Muscle layer of duodenum (tissue), 2 donors: ENCODE measurements at regions not wholly inside any gene's neighbourhood (a gene's known extent, or its start where the extent isn't known, plus 50 kb on each side); places are given as distances from the start of the nearest gene placed in this dataset.
"Not testable (repeated sequence)": the region's sequence is repeated elsewhere in the genome, so short reads cannot be mapped to it uniquely, and the experiment has no call there.

ENCODE experiments used
- H3K27ac ChIP-seq: one replicate; pipeline ENCODE4 v1.7.0; 2013; ENCODE audit warnings: mild to moderate bottlenecking, low read length
- H3K27me3 ChIP-seq: one replicate; pipeline ENCODE4 v1.7.0; 2013; ENCODE audit warnings: low read depth, mild to moderate bottlenecking, control low read depth, low read length
- H3K36me3 ChIP-seq, 2 donors: one replicate each; pipeline ENCODE4 v1.7.0; 2013; ENCODE audit warnings: low read length in 2 of 2, control low read depth in 1 of 2, mild to moderate bottlenecking in 1 of 2; ENCODE audit not compliant: insufficient read depth in 2 of 2, control insufficient read depth in 1 of 2
- H3K4me1 ChIP-seq, 2 donors: one replicate each; pipeline ENCODE4 v1.7.0; 2013; ENCODE audit warnings: low read length in 2 of 2, mild to moderate bottlenecking in 2 of 2, control low read depth in 1 of 2, moderate library complexity in 1 of 2; ENCODE audit not compliant: insufficient read depth in 2 of 2, control insufficient read depth in 1 of 2
- H3K4me3 ChIP-seq, 2 donors: one replicate each; pipeline ENCODE4 v1.7.0; 2013; ENCODE audit warnings: low read length in 2 of 2, low read depth in 1 of 2, mild to moderate bottlenecking in 1 of 2
- H3K9me3 ChIP-seq, 2 donors: one replicate each; pipeline ENCODE4 v1.7.0; 2013; ENCODE audit warnings: low read length in 2 of 2, control low read depth in 1 of 2, mild to moderate bottlenecking in 1 of 2; ENCODE audit not compliant: control insufficient read depth in 1 of 2
- donor health status: healthy.

GRCh38 chr2:117378653-117379052 lies 435.8 kb upstream of the DDX18 start:
- H3K27ac ChIP-seq = no peak overlapping the region
- H3K4me3 ChIP-seq = no peak overlapping the region
- no peaks in the 10 kb centered on the region for H3K4me1 ChIP-seq
- no peaks in the 10 kb centered on the region for H3K27me3 ChIP-seq
- no peaks in the 10 kb centered on the region for H3K9me3 ChIP-seq
- no peaks in the 10 kb centered on the region for H3K36me3 ChIP-seq

DNA sequence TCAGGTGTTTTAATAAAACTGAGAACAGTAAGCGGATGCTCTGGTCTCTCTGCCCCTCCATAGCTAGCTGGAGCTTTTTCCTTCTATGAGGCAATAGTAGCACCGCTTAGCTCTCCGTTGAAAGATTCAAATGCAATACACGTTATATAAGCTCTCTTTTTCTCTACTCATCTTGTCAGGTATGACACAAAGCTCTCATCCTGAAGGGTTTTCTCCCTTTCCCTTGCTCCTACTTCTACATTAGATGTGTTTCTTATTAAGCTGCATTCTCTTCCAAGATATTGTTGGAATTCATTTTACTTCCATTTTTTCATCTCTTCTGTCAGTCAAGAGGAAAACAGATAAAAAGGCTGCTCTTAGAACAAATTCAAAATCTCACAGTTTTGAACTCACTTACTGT lies 434.6 kb upstream of the DDX18 start:
- H3K9me3 ChIP-seq = no peaks in the 10 kb centered on the region
- no peaks in the 10 kb centered on the region for H3K27me3 ChIP-seq
- no peaks in the 10 kb centered on the region for H3K4me1 ChIP-seq
- H3K27ac ChIP-seq = no peak overlapping the region
- H3K36me3 ChIP-seq = no peaks in the 10 kb centered on the region
- H3K4me3 ChIP-seq = no peak overlapping the region

DNA sequence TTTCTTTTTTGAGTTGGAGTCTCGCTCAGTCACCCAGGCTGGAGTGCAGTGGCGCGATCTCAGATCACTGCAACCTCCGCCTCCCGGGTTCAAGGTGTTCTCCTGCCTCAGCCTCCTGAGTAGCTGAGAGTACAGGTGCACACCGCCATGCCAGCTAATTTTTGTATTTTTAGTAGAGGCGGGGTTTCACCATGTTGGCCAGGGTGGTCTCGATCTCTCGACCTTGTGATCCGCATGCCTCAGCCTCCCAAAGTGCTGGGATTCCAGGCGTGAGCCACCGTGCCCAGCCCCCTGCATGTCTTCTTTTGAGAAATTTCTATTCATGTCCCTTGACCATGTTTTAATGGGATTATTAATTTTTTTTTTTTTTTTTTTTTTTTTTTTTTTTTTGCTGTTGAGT lies 430.5 kb upstream of the DDX18 start:
- not testable (repeated sequence) for H3K4me1 ChIP-seq, H3K36me3 ChIP-seq, H3K9me3 ChIP-seq, H3K27me3 ChIP-seq, H3K4me3 ChIP-seq, H3K27ac ChIP-seq

GRCh38 chr2:117396161-117396560 lies 418.3 kb upstream of the DDX18 start:
- Histone ChIP-seq H3K27me3 (no peaks in the 10 kb centered on the region), H3K9me3 (no peaks in the 10 kb centered on the region), H3K36me3 (no peaks in the 10 kb centered on the region), H3K27ac (no peak overlapping the region), H3K4me3 (no peak overlapping the region), H3K4me1 (no peaks in the 10 kb centered on the region)

DNA sequence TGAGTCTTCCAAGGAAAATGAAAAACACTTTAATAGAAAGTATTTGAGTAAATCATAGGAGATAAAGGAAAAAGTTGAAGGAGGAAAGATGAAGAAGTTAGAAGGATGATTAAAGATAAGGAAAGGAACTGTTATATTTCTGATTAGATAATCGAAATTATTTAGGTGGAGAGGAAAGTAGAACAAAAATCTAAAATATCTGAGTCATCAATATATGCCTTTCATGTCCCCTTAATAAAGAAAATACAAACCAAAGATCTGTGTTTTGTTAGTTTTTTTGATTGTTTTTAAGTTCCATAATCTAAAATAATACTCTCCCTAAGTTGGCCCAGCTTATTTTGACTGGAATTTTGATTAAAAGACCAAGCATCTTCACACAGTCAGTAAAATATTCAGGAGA lies 412.9 kb upstream of the DDX18 start:
- no peaks in the 10 kb centered on the region for H3K36me3 ChIP-seq
- no peaks in the 10 kb centered on the region for H3K27me3 ChIP-seq
- no peak overlapping the region for H3K27ac ChIP-seq
- H3K4me1 ChIP-seq = no peaks in the 10 kb centered on the region
- H3K9me3 ChIP-seq = no peaks in the 10 kb centered on the region
- no peak overlapping the region for H3K4me3 ChIP-seq

DNA sequence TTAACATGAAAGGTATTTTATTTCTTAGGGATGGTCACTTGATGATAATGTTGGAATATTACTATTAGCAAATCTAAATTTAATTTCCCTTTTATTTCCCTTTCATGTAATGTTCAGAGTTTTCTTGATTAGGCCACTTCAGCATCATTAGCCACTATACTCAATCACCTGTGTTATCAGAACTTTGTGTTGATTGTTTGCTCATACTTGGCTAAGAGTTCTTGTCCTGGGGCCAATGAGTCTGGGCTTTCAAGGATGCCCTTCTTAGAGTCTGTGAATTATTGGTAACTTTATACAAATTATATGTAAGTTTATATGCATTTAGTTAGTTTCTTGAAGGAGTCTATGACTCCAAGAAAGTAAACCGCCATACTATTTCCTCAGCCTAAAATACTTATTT lies 408.0 kb upstream of the DDX18 start:
- no peaks in the 10 kb centered on the region for H3K27me3 ChIP-seq
- no peaks in the 10 kb centered on the region for H3K4me1 ChIP-seq
- no peaks in the 10 kb centered on the region for H3K9me3 ChIP-seq
- H3K4me3 ChIP-seq = no peak overlapping the region
- H3K36me3 ChIP-seq = no peaks in the 10 kb centered on the region
- H3K27ac ChIP-seq = no peak overlapping the region

- no peaks in the 10 kb centered on the region for H3K36me3 ChIP-seq
- no peaks in the 10 kb centered on the region for H3K27me3 ChIP-seq
- no peak overlapping the region for H3K4me3 ChIP-seq
- H3K4me1 ChIP-seq = no peaks in the 10 kb centered on the region
- no peaks in the 10 kb centered on the region for H3K9me3 ChIP-seq
- H3K27ac ChIP-seq = no peak overlapping the region
Measured at GRCh38 chr2:117407746-117408145, 406.7 kb upstream of the DDX18 start.

GRCh38 chr2:117409443-117409842 lies 405.0 kb upstream of the DDX18 start:
- Histone ChIP-seq H3K27ac (no peak overlapping the region), H3K4me3 (no peak overlapping the region), H3K4me1 (no peaks in the 10 kb centered on the region), H3K27me3 (no peaks in the 10 kb centered on the region), H3K36me3 (no peaks in the 10 kb centered on the region), H3K9me3 (no peaks in the 10 kb centered on the region)

DNA sequence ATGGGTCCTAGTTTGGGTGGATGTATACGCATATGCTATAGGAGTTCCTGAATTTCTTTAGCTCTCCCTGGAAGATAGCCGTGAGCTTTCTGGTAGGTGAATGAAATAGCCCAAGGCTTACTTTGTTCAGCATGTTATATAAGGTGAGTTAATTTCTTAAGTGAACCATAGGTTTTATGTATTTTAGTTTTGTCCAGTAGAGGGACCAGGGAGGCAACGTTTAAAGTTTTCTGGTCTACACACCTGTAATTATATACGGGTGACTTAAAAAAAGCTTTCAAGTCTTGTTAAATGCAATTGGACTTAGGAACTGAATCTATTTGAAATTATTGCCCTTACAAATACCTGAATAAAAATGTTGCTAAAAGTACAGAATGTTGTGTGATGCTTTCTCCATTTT lies 402.5 kb upstream of the DDX18 start:
- Histone ChIP-seq H3K27ac (no peak overlapping the region), H3K9me3 (peaks cover 0 to 2% of the 10 kb centered on the region in 2 donors), H3K4me1 (no peaks in the 10 kb centered on the region), H3K4me3 (no peak overlapping the region), H3K36me3 (no peaks in the 10 kb centered on the region), H3K27me3 (no peaks in the 10 kb centered on the region)

- Histone ChIP-seq H3K36me3 (no peaks in the 10 kb centered on the region), H3K9me3 (peaks cover 0 to 3% of the 10 kb centered on the region in 2 donors), H3K27me3 (no peaks in the 10 kb centered on the region), H3K27ac (no peak overlapping the region), H3K4me3 (no peak overlapping the region), H3K4me1 (no peaks in the 10 kb centered on the region)
Measured at GRCh38 chr2:117432746-117433145, 381.7 kb upstream of the DDX18 start.

- no peaks in the 10 kb centered on the region for H3K36me3 ChIP-seq
- no peak overlapping the region for H3K4me3 ChIP-seq
- peaks cover 0 to 3% of the 10 kb centered on the region in 2 donors for H3K9me3 ChIP-seq
- H3K27ac ChIP-seq = no peak overlapping the region
- H3K27me3 ChIP-seq = no peaks in the 10 kb centered on the region
- H3K4me1 ChIP-seq = no peaks in the 10 kb centered on the region
Measured at GRCh38 chr2:117436697-117437096, 377.8 kb upstream of the DDX18 start.

DNA sequence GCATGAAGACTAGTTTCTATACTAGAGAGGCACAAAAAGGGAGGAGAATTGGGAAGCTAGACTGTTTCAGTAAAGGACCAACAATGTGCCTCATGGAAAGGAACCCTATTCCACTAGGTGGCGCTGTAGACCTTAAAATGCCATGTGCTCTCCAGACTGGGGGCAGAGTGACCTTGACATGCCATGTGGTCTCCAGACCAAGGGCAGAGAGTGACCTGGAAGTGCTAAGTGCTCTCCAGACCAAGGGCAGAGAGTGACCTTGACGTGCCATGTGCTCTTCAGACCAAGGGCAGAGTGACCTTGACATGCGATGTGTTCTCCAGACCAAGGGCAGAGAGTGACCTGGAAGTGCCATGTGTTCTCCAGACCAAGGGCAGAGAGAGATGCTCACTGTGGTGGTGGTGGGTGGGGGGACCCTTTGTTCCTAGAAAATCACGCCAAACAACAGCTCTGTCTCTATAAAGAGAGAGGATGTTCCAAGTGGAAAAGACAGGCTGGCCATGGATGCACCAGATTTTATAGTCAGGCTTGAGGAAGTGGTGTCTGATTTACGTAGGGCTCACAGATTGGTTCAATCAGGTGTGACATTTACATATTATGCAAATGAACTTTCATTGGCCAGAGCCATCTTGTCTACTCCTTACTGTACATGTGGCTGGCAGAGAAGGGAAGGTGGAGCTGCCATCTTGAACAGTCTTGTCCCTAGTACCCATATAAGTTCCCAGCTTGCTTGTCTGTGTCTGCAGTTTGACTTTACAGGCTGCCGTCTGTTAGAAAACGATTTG lies 344.0 kb upstream of the DDX18 start:
- Histone ChIP-seq H3K36me3 (no peaks in the 10 kb centered on the region), H3K27ac (no peak overlapping the region)

More for the DNA sequence above, 344.0 kb upstream of the DDX18 start:
- no peaks in the 10 kb centered on the region for H3K9me3 ChIP-seq
- H3K4me1 ChIP-seq = no peaks in the 10 kb centered on the region
- no peak overlapping the region for H3K4me3 ChIP-seq
- no peaks in the 10 kb centered on the region for H3K27me3 ChIP-seq
